BJ (cell line): ENCODE measurements at regions not wholly inside any gene's neighbourhood (a gene's known extent, or its start where the extent isn't known, plus 50 kb on each side); places are given as distances from the start of the nearest gene placed in this dataset.

Experiments used
- CTCF ChIA-PET: fragments of 350-600 bp; formaldehyde crosslinking; extraction: SDS; loops from one replicate; lab custom pipeline; 2021; ENCODE audit warnings: antibody characterized with exemption, inconsistent platforms; lab: Yijun Ruan, JAX
- POLR2A ChIA-PET: fragments of 300-600 bp; sonication (Branson Sonifier 250); formaldehyde crosslinking; extraction: SDS; loops from one replicate; lab custom pipeline; 2021; ENCODE audit warnings: antibody characterized with exemption; lab: Charles Lee
- DNase-seq: peaks from one replicate; pipeline ENCODE4 v3.0.0-alpha.2; 2011; ENCODE audit warnings: low read depth
- H3K27me3 ChIP-seq: 2 replicates; pipeline ENCODE4 v1.6.0; 2011; ENCODE audit warnings: low read length; ENCODE audit not compliant: control insufficient read depth, insufficient read depth
- H3K36me3 ChIP-seq: 2 replicates; pipeline ENCODE4 v1.5.1; 2011; ENCODE audit warnings: low read length; ENCODE audit not compliant: control insufficient read depth, insufficient read depth
- H3K4me3 ChIP-seq: 2 replicates; pipeline ENCODE4 v1.5.1; 2011; ENCODE audit warnings: low read depth, mild to moderate bottlenecking, control low read depth, low read length
- CTCF ChIP-seq: IDR thresholded peaks from 2 replicates; pipeline ENCODE4 v1.5.1; 2011; ENCODE audit warnings: low read depth, mild to moderate bottlenecking, control low read depth, inconsistent platforms, low read length, moderate library complexity; ENCODE audit not compliant: insufficient read depth

DNA sequence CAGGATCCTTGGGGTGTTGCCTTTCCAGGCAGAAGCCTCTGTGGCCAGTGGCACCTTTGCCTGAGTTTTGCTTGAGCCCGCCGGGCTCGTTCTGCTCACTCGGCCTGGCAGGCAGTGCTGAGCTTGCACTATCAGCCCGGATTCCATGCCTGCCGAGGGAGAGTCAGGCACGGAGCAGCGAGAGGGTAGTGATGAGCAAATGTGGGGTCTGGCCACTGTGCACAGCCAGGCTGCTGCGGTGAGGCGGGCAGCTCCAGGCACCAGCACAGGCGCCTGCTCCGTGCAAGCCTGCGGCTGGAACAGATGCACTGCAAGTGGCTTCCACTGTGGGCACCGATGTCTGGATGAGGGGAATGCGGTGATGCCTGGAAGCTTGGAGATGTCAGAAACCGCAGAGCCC, 619.2 kb downstream of the RAPGEF2 start:
- CTCF ChIA-PET = no interaction called here

GRCh38 chr4:159722918-159723317, 620.0 kb downstream of the RAPGEF2 start:
- ChIA-PET POLR2A (no interaction called here), CTCF (no interaction called here)
- H3K4me3 ChIP-seq = no peak overlapping the region
- no peaks in the 10 kb centered on the region for H3K27me3 ChIP-seq
- no peak for TF ChIP-seq CTCF
- DNase-seq = no peak
- H3K36me3 ChIP-seq = no peaks in the 10 kb centered on the region

More for the DNA sequence above, 619.2 kb downstream of the RAPGEF2 start:
- H3K36me3 ChIP-seq = no peaks in the 10 kb centered on the region
- no peaks in the 10 kb centered on the region for H3K27me3 ChIP-seq
- no peak for TF ChIP-seq CTCF
- DNase-seq = no peak
- POLR2A ChIA-PET = no interaction called here
- no peak overlapping the region for H3K4me3 ChIP-seq

DNA sequence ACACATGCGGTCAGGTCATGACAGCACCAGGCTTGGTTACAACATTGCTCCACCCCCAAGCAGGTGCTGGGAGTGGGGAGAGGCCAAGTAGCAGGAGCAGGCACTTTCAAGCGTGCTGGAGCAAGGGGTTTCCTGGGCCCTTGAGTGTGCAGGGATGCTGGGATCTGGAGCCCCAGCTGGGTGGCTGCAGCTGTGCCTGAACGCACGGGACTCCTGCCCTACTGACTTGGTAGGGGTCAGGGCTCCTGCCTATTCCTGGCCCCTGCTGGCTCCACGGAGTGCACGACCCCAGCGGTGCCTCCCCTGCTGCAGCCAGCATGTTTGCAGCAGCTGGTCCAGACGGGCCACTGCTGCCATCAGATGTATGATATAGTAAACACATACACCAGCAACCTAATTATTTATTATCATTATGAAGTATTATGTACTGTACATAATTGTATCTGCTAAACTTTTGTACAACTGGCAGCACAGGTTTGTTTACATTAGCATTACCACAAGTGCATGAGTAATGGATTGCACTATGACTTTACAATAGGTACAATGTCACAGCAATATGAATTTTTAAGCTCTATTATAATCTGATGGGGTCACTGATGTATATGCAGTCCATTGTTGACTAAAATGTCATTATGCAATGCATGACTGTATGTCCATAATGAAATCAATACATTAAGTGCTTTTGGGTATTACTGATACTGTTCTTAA, 620.6 kb downstream of the RAPGEF2 start:
- DNase-seq = no peak
- ChIA-PET CTCF (no interaction called here), POLR2A (no interaction called here)
- no peak for TF ChIP-seq CTCF
- Histone ChIP-seq H3K4me3 (no peak overlapping the region), H3K27me3 (no peaks in the 10 kb centered on the region), H3K36me3 (no peaks in the 10 kb centered on the region)

- ChIA-PET CTCF (no interaction called here), POLR2A (no interaction called here)
- Histone ChIP-seq H3K27me3 (no peaks in the 10 kb centered on the region), H3K36me3 (no peaks in the 10 kb centered on the region), H3K4me3 (no peak overlapping the region)
- no peak for TF ChIP-seq CTCF
- no peak for DNase-seq
These were observed 622.7 kb downstream of the RAPGEF2 start for GRCh38 chr4:159725571-159725970.

DNA sequence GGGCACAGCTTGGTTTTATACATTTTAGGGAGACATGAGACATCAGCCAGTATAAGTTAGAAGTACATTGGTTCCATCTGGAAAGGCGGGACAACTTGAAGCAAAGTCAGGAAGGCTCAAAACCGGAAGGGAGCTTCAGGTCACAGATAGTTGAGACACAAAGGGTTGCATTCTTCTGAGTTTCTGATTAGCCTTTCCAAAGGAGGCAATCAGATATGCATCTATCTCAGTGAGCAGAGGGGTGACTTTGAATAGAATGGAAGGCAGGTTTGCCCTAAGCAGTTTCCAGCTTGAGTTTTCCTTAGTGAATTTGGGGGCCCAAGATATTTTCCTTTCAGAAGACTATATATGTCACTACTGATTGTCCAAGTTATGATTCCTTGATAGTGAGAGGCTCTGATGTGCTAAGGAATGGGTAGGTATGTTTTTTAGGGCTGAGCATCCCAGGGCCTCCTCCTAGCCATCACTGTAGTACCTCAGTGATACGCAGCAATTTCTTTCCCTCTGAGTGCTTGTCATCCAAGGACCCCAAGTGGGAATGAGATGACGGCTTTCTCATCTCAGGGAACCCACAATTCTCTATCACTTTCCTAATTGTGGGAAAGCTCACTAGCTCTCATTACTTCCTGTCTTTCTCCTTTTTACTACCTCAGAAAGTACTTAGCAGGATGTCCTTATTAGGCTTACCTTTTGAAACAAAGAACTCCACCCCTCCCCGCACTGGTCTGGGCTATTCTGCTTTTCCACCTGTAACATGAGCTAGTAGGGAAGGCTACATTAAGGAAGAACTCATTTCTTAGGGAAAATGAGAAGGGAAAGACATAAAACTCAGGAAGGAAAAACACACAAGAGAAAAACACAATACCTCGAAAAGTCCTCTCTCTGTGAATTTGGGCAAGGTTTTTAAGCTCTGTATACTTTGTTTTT, 632.7 kb downstream of the RAPGEF2 start:
- Histone ChIP-seq H3K4me3 (no peak overlapping the region), H3K27me3 (no peaks in the 10 kb centered on the region), H3K36me3 (no peaks in the 10 kb centered on the region)
- CTCF ChIA-PET = no interaction called here
- POLR2A ChIA-PET = no interaction called here
- TF ChIP-seq CTCF = no peak
- no peak for DNase-seq
